ENCODE measurements at regions not wholly inside any gene's neighbourhood (a gene's known extent, or its start where the extent isn't known, plus 50 kb on each side); places are given as distances from the start of the nearest gene placed in this dataset.

- Histone ChIP-seq H3K36me3 (replicated peaks in 1 of 2) (no peaks in the 10 kb centered on the region), H3K27ac (no peak overlapping the region), H3K4me1 (replicated peaks in 1 of 2) (no peaks in the 10 kb centered on the region), H3K27me3 (no peaks in the 10 kb centered on the region), H3K9me3 (replicated peaks in 1 of 3) (no peaks in the 10 kb centered on the region), H3K4me3 (no peak overlapping the region)
- intact Hi-C loops (cut with DNase I), result no loop called here
- no peak for DNase-seq
- 61 to 74% (median 69%) methylated on average over 3 of the region's 3 CpGs for WGBS, 4 donors
- TF ChIP-seq POLR2A (IDR thresholded peaks at IDR 0.05) (no peak), CTCF (IDR thresholded peaks at IDR 0.05) (no peak)
Observed at GRCh38 chr7:142308918-142309317, 51.1 kb upstream of the PRSS58 start.

GRCh38 chr7:142308326-142308725 lies 50.5 kb upstream of the PRSS58 start:
- WGBS, 4 donors, result 36 to 80% (median 65%) methylated on average over 3 to 4 of the region's 4 CpGs
- H3K36me3 ChIP-seq (replicated peaks in 1 of 2), result no peaks in the 10 kb centered on the region
- no peak overlapping the region for H3K4me3 ChIP-seq
- no peak for DNase-seq
- H3K27me3 ChIP-seq, result no peaks in the 10 kb centered on the region
- intact Hi-C loops (cut with DNase I), result no loop called here
- no peaks in the 10 kb centered on the region for H3K9me3 ChIP-seq (replicated peaks in 1 of 3)
- H3K4me1 ChIP-seq (replicated peaks in 1 of 2), result no peaks in the 10 kb centered on the region
- no peak for TF ChIP-seq CTCF (IDR thresholded peaks at IDR 0.05)
- no peak for TF ChIP-seq POLR2A (IDR thresholded peaks at IDR 0.05)
- no peak overlapping the region for H3K27ac ChIP-seq

Small RNA genes lying in the stretch of these regions (small RNA-seq; reads per million reads assigned to genes)
- gene TRBV5-2 (0 reads per million in 2 donors), gene TRBV8-1 (0 reads per million in 2 donors), gene TRBV8-2 (0 reads per million in 2 donors)
